ENCODE measurements at regions not wholly inside any gene's neighbourhood (a gene's known extent, or its start where the extent isn't known, plus 50 kb on each side); places are given as distances from the start of the nearest gene placed in this dataset.
"Not testable (repeated sequence)": the region's sequence is repeated elsewhere in the genome, so short reads cannot be mapped to it uniquely, and the experiment has no call there.

DNA sequence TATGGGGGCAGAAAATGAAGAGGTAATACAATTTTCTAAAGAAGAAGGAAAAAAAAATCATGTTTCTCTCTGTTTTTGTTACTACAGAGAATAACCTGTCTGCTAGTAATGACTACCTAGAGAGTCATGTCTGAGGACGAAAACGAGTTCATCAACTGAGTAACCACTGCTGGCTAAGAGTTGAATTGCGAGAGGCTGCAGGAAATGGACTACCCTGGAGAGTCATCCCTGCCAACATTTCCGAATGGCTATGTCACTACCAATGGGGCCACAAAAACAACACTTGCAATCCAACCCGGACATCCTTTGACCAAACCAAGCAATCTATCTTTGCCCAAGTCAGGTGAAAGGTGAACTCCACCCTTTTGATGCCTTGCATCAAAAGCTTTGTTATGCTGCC, 120.6 kb downstream of the FCRL5 start:
- no peak overlapping the region for H3K4me3 ChIP-seq
- intact Hi-C loops (cut with DNase I): no loop called here
- TF ChIP-seq, protein P1, sequence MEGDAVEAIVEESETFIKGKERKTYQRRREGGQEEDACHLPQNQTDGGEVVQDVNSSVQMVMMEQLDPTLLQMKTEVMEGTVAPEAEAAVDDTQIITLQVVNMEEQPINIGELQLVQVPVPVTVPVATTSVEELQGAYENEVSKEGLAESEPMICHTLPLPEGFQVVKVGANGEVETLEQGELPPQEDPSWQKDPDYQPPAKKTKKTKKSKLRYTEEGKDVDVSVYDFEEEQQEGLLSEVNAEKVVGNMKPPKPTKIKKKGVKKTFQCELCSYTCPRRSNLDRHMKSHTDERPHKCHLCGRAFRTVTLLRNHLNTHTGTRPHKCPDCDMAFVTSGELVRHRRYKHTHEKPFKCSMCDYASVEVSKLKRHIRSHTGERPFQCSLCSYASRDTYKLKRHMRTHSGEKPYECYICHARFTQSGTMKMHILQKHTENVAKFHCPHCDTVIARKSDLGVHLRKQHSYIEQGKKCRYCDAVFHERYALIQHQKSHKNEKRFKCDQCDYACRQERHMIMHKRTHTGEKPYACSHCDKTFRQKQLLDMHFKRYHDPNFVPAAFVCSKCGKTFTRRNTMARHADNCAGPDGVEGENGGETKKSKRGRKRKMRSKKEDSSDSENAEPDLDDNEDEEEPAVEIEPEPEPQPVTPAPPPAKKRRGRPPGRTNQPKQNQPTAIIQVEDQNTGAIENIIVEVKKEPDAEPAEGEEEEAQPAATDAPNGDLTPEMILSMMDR (IDR thresholded peaks at IDR 0.05): no peak
- no peaks in the 10 kb centered on the region for H3K36me3 ChIP-seq
- no peak overlapping the region for H3K27ac ChIP-seq
- no peaks in the 10 kb centered on the region for H3K27me3 ChIP-seq
- DNase-seq: no peak
- no peaks in the 10 kb centered on the region for H3K4me1 ChIP-seq
- no peak overlapping the region for H3K9ac ChIP-seq (ENCODE audit: low read depth in 2 of 2, low read length in 2 of 2)
- H3K9me3 ChIP-seq: no peaks in the 10 kb centered on the region

- TF ChIP-seq, protein P1 (IDR thresholded peaks at IDR 0.05): no peak
- no peaks in the 10 kb centered on the region for H3K9me3 ChIP-seq
- H3K4me1 ChIP-seq: no peaks in the 10 kb centered on the region
- H3K36me3 ChIP-seq: no peaks in the 10 kb centered on the region
- H3K27ac ChIP-seq: no peak overlapping the region
- no peak for DNase-seq
- no peaks in the 10 kb centered on the region for H3K27me3 ChIP-seq
- no peak overlapping the region for H3K4me3 ChIP-seq
- intact Hi-C loops (cut with DNase I): no loop called here
- no peak overlapping the region for H3K9ac ChIP-seq (ENCODE audit: low read depth in 2 of 2, low read length in 2 of 2)
Observed at GRCh38 chr1:157429601-157430240, 122.6 kb downstream of the FCRL5 start.

DNA sequence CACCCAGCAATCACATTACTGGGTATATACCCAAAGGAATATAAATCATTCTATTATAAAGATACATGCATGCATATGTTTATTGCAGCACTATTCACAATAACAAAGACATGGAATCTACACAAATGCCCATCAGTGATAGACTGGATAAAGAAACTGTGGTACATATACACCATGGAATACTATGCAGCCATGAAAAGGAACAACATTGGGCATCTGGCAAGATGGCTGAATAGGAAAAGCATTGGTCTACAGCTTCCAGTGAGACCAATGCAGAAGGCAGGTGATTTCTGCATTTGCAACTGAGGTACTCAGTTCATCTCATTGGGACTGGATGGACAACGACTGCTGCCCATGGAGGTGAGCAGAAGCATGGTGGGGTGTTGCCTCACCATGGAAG, 128.6 kb downstream of the FCRL5 start:
- H3K9ac ChIP-seq (ENCODE audit: low read depth in 2 of 2, low read length in 2 of 2); H3K27me3 ChIP-seq; H3K4me1 ChIP-seq; intact Hi-C loops (cut with DNase I); DNase-seq; H3K27ac ChIP-seq; H3K4me3 ChIP-seq; H3K36me3 ChIP-seq; H3K9me3 ChIP-seq: not testable (repeated sequence)

- Histone ChIP-seq H3K36me3 (no peaks in the 10 kb centered on the region), H3K4me3 (no peak overlapping the region), H3K4me1 (no peaks in the 10 kb centered on the region), H3K9ac (ENCODE audit: low read depth in 2 of 2, low read length in 2 of 2) (no peak overlapping the region), H3K9me3 (no peaks in the 10 kb centered on the region), H3K27me3 (no peaks in the 10 kb centered on the region), H3K27ac (no peak overlapping the region)
- DNase-seq: no peak
- intact Hi-C loops (cut with DNase I): no loop called here
- TF ChIP-seq, protein P1 (IDR thresholded peaks at IDR 0.05): no peak
Observed at GRCh38 chr1:157419845-157420542, 132.3 kb downstream of the FCRL5 start.

DNA sequence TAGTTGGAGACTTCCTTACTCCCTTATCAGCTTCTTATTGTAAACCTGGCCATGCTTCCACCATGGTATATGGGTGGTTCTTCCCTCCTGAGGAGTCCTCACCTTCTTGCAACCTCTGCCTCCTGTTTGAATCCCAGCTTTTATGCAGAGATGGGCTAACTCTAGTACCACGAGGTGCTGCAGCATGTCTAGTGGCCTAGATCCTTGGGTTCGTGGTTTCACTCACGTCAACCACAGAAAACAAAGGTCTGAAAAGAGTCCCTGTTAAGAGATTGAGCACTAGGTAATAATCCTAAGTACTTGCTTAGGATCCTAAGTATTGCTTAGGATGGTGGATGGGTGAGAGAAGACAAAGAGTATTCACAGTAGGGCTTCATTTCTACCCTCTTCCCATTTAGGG, 133.7 kb downstream of the FCRL5 start:
- no peaks in the 10 kb centered on the region for H3K9me3 ChIP-seq
- intact Hi-C loops (cut with DNase I): no loop called here
- no peaks in the 10 kb centered on the region for H3K27me3 ChIP-seq
- no peaks in the 10 kb centered on the region for H3K36me3 ChIP-seq
- no peak overlapping the region for H3K27ac ChIP-seq
- H3K4me1 ChIP-seq: no peaks in the 10 kb centered on the region
- H3K9ac ChIP-seq (ENCODE audit: low read depth in 2 of 2, low read length in 2 of 2): no peak overlapping the region
- TF ChIP-seq, protein P1 (IDR thresholded peaks at IDR 0.05): no peak
- DNase-seq: no peak
- no peak overlapping the region for H3K4me3 ChIP-seq

DNA sequence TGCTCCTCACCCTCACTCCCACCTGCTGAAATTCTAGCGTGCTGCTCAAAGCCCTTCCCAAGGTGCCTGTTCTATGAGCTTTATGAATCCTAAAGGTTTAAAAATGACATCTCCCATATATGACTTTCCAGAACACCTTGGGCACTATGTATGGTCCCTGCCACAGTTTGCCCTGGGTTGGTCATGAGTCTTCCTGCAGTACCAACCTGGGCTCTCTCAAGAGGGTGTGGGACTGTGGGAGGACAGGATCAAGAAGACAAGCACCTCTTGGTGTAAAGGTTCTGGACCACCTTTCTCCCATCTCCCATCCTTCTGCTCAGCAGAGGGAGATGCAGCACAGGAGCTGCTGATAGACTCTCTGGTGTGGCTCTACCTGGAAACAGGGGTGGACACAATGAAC, 134.1 kb downstream of the FCRL5 start:
- no peak overlapping the region for H3K9ac ChIP-seq (ENCODE audit: low read depth in 2 of 2, low read length in 2 of 2)
- no peaks in the 10 kb centered on the region for H3K4me1 ChIP-seq
- no peaks in the 10 kb centered on the region for H3K36me3 ChIP-seq
- no peak overlapping the region for H3K27ac ChIP-seq
- TF ChIP-seq, protein P1 (IDR thresholded peaks at IDR 0.05): no peak
- no peaks in the 10 kb centered on the region for H3K9me3 ChIP-seq
- H3K27me3 ChIP-seq: no peaks in the 10 kb centered on the region
- intact Hi-C loops (cut with DNase I): no loop called here
- DNase-seq: no peak
- no peak overlapping the region for H3K4me3 ChIP-seq
